Activated T-cell treated with anti-CD3 and anti-CD28 coated beads, Interleukin-2, amount 50 U/mL, for 4 hours (primary cell): ENCODE measurements at regions not wholly inside any gene's neighbourhood (a gene's known extent, or its start where the extent isn't known, plus 50 kb on each side); places are given as distances from the start of the nearest gene placed in this dataset.

Experiments used
- ATAC-seq, 2 donors: fragments of 200-7000 bp; cut with Tn5 transposase; one replicate each; pipeline ENCODE4 v1.10.0; 2021
- DNase-seq: peaks from one replicate; pipeline ENCODE4 v3.0.0-alpha.2; 2020
- H3K27me3 Mint-ChIP-seq: one replicate; pipeline ENCODE4 v1.8.0; 2021; ENCODE audit warnings: low read depth, mixed read lengths
- H3K36me3 Mint-ChIP-seq: one replicate; pipeline ENCODE4 v1.8.0; 2022; ENCODE audit warnings: mixed read lengths; ENCODE audit not compliant: insufficient read depth
- H3K4me1 Mint-ChIP-seq: one replicate; pipeline ENCODE4 v1.8.0; 2021; ENCODE audit warnings: low read depth, mixed read lengths
- H3K4me3 Mint-ChIP-seq: one replicate; pipeline ENCODE4 v1.8.0; 2021; ENCODE audit warnings: mild to moderate bottlenecking, moderate library complexity, mixed read lengths
- H3K9me3 Mint-ChIP-seq: one replicate; pipeline ENCODE4 v1.8.0; 2021; ENCODE audit warnings: mixed read lengths

GRCh38 chr12:39103552-39104165 lies 198.3 kb upstream of the CPNE8 start:
- ATAC-seq, result peak; percentile 50 to 80
- Mint-ChIP-seq H3K4me1 (no peaks in the 10 kb centered on the region), H3K9me3 (no peaks in the 10 kb centered on the region), H3K4me3 (no peak overlapping the region), H3K36me3 (no peaks in the 10 kb centered on the region), H3K27me3 (no peaks in the 10 kb centered on the region)
- DNase-seq, result no peak

- Mint-ChIP-seq H3K36me3 (no peaks in the 10 kb centered on the region), H3K4me3 (no peak overlapping the region), H3K27me3 (no peaks in the 10 kb centered on the region), H3K4me1 (no peaks in the 10 kb centered on the region), H3K9me3 (no peaks in the 10 kb centered on the region)
- ATAC-seq (no peak), DNase-seq (no peak)
Measured at GRCh38 chr12:39102474-39103209, 197.3 kb upstream of the CPNE8 start.

- H3K4me3 Mint-ChIP-seq, result no peak overlapping the region
- H3K9me3 Mint-ChIP-seq, result no peaks in the 10 kb centered on the region
- H3K36me3 Mint-ChIP-seq, result no peaks in the 10 kb centered on the region
- no peaks in the 10 kb centered on the region for H3K4me1 Mint-ChIP-seq
- ATAC-seq (no peak), DNase-seq (no peak)
- H3K27me3 Mint-ChIP-seq, result peaks cover 9% of the 10 kb centered on the region
Measured at GRCh38 chr12:39095636-39096330, 190.4 kb upstream of the CPNE8 start.

GRCh38 chr12:39081910-39082309 lies 176.5 kb upstream of the CPNE8 start:
- ATAC-seq (no peak), DNase-seq (no peak)
- Mint-ChIP-seq H3K27me3 (no peaks in the 10 kb centered on the region), H3K9me3 (no peaks in the 10 kb centered on the region), H3K4me1 (no peaks in the 10 kb centered on the region), H3K4me3 (no peak overlapping the region), H3K36me3 (no peaks in the 10 kb centered on the region)

DNA sequence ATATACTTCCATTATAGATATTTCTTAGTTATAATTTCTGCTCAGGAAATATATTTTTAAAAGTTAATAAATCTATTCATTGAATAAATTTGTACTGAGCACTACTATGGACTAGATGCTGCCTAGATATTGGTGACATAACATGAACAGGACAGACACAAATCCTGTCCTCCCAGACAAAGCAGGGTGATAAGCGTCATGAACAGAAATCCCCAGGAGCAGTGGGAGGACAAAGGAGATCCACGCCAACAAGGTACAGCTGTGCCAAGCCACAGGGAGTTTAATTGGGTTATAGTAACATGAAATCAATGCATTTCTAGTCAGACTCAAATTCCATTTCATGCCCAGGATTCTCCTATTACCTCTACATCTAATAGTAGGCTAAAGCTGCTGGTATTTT lies 171.8 kb upstream of the CPNE8 start:
- Mint-ChIP-seq H3K4me1 (no peaks in the 10 kb centered on the region), H3K9me3 (no peaks in the 10 kb centered on the region), H3K36me3 (no peaks in the 10 kb centered on the region), H3K4me3 (no peak overlapping the region), H3K27me3 (peaks cover 2% of the 10 kb centered on the region)
- no peak for ATAC-seq
- no peak for DNase-seq

DNA sequence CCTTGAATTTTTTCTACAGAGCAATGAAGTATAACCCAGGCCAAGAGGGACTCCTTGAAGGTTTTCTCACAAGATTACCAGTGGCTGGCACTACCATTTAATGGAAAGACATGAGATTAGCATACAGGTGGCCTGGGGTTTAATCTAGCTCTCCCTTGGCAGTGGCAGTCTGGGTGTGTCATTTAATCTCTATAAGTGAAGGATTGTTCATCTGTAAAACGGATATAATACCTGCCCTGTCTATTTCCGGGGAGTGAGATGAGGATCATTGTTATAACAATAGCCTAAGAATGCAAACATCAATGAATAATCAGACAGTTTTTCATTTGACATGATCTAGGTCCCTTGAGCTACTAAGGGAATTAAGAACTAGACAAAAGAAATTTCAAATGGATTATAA lies 168.7 kb upstream of the CPNE8 start:
- no peaks in the 10 kb centered on the region for H3K36me3 Mint-ChIP-seq
- H3K4me3 Mint-ChIP-seq, result no peak overlapping the region

DNA sequence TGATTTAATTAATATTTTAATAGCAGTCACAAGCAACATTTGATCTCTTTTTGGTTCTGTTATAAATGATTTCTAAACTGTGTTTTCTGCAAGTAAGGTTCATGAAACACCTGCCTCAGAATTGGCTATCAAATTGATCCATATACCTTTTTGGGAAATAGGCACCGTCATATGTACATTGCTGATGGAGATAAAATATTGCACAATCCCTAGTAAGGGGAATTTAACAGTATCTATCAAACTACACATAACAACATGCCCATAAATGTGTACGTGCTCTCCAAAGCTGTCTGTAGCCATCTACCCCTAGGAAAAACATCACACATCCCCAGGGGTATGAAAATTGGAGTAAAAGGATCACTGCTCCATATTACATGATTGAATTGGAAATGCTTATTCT lies 167.3 kb upstream of the CPNE8 start:
- no peaks in the 10 kb centered on the region for H3K4me1 Mint-ChIP-seq
- H3K9me3 Mint-ChIP-seq, result no peaks in the 10 kb centered on the region
- H3K4me3 Mint-ChIP-seq, result no peak overlapping the region
- ATAC-seq (no peak), DNase-seq (no peak)
- peaks cover 2% of the 10 kb centered on the region for H3K27me3 Mint-ChIP-seq
- H3K36me3 Mint-ChIP-seq, result no peaks in the 10 kb centered on the region

More for the DNA sequence above, 168.7 kb upstream of the CPNE8 start:
- H3K4me1 Mint-ChIP-seq, result no peaks in the 10 kb centered on the region
- ATAC-seq (no peak), DNase-seq (no peak)
- H3K27me3 Mint-ChIP-seq, result peaks cover 2% of the 10 kb centered on the region
- H3K9me3 Mint-ChIP-seq, result no peaks in the 10 kb centered on the region

- H3K4me1 Mint-ChIP-seq, result no peaks in the 10 kb centered on the region
- no peaks in the 10 kb centered on the region for H3K36me3 Mint-ChIP-seq
- DNase-seq, result no peak
Measured at GRCh38 chr12:39071611-39072010, 166.2 kb upstream of the CPNE8 start.

GRCh38 chr12:39070775-39071174 lies 165.4 kb upstream of the CPNE8 start:
- no peaks in the 10 kb centered on the region for H3K36me3 Mint-ChIP-seq
- H3K9me3 Mint-ChIP-seq, result no peaks in the 10 kb centered on the region
- no peak for ATAC-seq
- no peaks in the 10 kb centered on the region for H3K4me1 Mint-ChIP-seq
- no peak for DNase-seq
- peaks cover 2% of the 10 kb centered on the region for H3K27me3 Mint-ChIP-seq
- no peak overlapping the region for H3K4me3 Mint-ChIP-seq

More at GRCh38 chr12:39071611-39072010, 166.2 kb upstream of the CPNE8 start:
- peaks cover 2% of the 10 kb centered on the region for H3K27me3 Mint-ChIP-seq
- no peaks in the 10 kb centered on the region for H3K9me3 Mint-ChIP-seq
- ATAC-seq, result no peak
- no peak overlapping the region for H3K4me3 Mint-ChIP-seq

- no peak for ATAC-seq
- DNase-seq, result no peak
- Mint-ChIP-seq H3K4me1 (no peaks in the 10 kb centered on the region), H3K27me3 (no peaks in the 10 kb centered on the region), H3K4me3 (no peak overlapping the region), H3K9me3 (peaks cover 2% of the 10 kb centered on the region), H3K36me3 (no peaks in the 10 kb centered on the region)
Measured at GRCh38 chr12:39065455-39065854, 160.1 kb upstream of the CPNE8 start.

DNA sequence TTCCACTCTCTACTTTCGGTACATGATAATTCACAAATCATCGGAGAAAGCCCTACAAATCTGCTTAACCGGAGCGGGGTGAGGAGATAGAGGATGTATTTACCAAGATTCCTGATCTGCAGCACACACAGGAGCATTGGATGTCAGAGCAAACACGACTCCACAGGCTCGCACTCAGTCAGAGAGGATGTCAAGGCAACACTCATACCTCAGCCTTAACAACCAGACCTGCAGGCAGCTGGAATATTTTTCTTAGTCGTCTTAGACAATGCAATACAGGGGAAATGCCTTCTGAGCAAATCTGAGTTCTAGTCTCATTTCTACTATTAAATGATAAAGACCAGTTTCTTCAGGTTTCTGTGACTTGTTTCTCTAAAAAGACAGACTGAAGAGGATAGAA lies 159.3 kb upstream of the CPNE8 start:
- H3K4me3 Mint-ChIP-seq, result no peak overlapping the region
- H3K9me3 Mint-ChIP-seq, result peaks cover 5% of the 10 kb centered on the region
- H3K27me3 Mint-ChIP-seq, result no peaks in the 10 kb centered on the region
- DNase-seq (no peak), ATAC-seq (no peak)
- H3K36me3 Mint-ChIP-seq, result no peaks in the 10 kb centered on the region
- no peaks in the 10 kb centered on the region for H3K4me1 Mint-ChIP-seq

GRCh38 chr12:39062266-39062996 lies 157.0 kb upstream of the CPNE8 start:
- Mint-ChIP-seq H3K4me1 (no peaks in the 10 kb centered on the region), H3K4me3 (no peak overlapping the region), H3K9me3 (peaks cover 5% of the 10 kb centered on the region), H3K36me3 (no peaks in the 10 kb centered on the region), H3K27me3 (no peaks in the 10 kb centered on the region)
- ATAC-seq (no peak), DNase-seq (no peak)

GRCh38 chr12:39061576-39061975 lies 156.2 kb upstream of the CPNE8 start:
- Mint-ChIP-seq H3K4me1 (no peaks in the 10 kb centered on the region), H3K9me3 (peaks cover 5% of the 10 kb centered on the region), H3K36me3 (no peaks in the 10 kb centered on the region), H3K4me3 (no peak overlapping the region), H3K27me3 (no peaks in the 10 kb centered on the region)
- DNase-seq (no peak), ATAC-seq (no peak)

DNA sequence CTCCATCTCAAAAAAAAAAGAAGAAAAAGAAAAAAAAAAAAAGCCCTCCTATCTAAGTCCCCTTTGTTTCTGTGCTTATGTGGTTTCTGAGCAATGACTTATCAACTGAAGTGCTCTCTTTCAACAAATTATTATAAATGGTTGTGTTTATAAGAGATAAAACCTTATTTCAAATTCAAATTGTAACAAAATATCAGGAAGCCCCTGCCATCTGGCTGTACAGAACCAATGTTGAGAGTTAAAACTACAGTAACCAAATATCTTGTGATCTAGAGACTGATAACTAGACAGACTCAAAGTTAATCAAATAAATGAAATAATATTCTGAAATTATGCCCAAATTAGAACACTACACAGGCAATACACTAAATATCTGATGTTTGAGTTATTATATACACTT lies 143.0 kb upstream of the CPNE8 start:
- Mint-ChIP-seq H3K27me3 (peaks cover 2% of the 10 kb centered on the region), H3K4me1 (no peaks in the 10 kb centered on the region), H3K36me3 (no peaks in the 10 kb centered on the region), H3K4me3 (no peak overlapping the region), H3K9me3 (peaks cover 5% of the 10 kb centered on the region)
- ATAC-seq (no peak), DNase-seq (no peak)
